Glutamatergic neuron (in vitro differentiated cells): ENCODE measurements at regions not wholly inside any gene's neighbourhood (a gene's known extent, or its start where the extent isn't known, plus 50 kb on each side); places are given as distances from the start of the nearest gene placed in this dataset.

ENCODE experiments used
- DNase-seq: peaks from one replicate; pipeline ENCODE4 v3.0.0; 2022
- H3K27ac Mint-ChIP-seq: one replicate; pipeline ENCODE4 v1.8.0; 2020; ENCODE audit warnings: mild to moderate bottlenecking, mixed read lengths, inconsistent platforms; ENCODE audit not compliant: unreplicated experiment
- H3K27me3 Mint-ChIP-seq: one replicate; pipeline ENCODE4 v1.8.0; 2020; ENCODE audit warnings: mild to moderate bottlenecking, moderate library complexity, mixed read lengths, inconsistent platforms; ENCODE audit not compliant: unreplicated experiment
- H3K36me3 Mint-ChIP-seq: one replicate; pipeline ENCODE4 v1.8.0; 2020; ENCODE audit warnings: mild to moderate bottlenecking, mixed read lengths, inconsistent platforms; ENCODE audit not compliant: unreplicated experiment
- H3K4me1 Mint-ChIP-seq: one replicate; pipeline ENCODE4 v1.8.0; 2020; ENCODE audit warnings: mild to moderate bottlenecking, low read depth, mixed read lengths, inconsistent platforms; ENCODE audit not compliant: unreplicated experiment
- H3K4me3 Mint-ChIP-seq: one replicate; pipeline ENCODE4 v1.8.0; 2020; ENCODE audit warnings: mild to moderate bottlenecking, mixed read lengths, inconsistent platforms; ENCODE audit not compliant: unreplicated experiment
- H3K9me3 Mint-ChIP-seq: one replicate; pipeline ENCODE4 v1.8.0; 2020; ENCODE audit warnings: mild to moderate bottlenecking, moderate library complexity, mixed read lengths, inconsistent platforms; ENCODE audit not compliant: unreplicated experiment
- TF ChIP-seq, protein P1 (sequence below): fragments of 200-600 bp; sonication (generic); IDR thresholded peaks from one replicate; pipeline ENCODE4 v1.5.0; 2021; ENCODE audit not compliant: partially characterized antibody, unreplicated experiment

DNA sequence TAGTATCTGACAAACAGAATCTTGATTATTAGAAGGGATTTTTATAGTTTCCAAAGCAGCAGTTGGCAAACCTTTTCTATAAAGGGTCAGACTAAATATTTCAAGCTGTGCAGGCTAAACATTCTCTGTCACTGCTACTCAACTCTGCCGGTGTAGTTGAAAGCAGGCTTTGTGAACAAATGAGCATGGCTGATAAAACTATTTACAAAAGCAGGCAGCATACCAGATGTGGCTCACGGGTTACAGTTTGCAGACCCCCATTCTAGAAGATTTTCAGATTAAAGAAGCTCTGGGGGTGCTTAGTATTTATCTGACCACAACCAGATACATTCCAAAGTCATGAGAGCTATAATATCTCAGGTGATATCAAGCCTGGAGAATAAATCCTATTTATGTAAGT, 1017.5 kb downstream of the SORCS1 start:
- no peaks in the 10 kb centered on the region for H3K36me3 Mint-ChIP-seq
- no peaks in the 10 kb centered on the region for H3K4me1 Mint-ChIP-seq
- peaks cover 2% of the 10 kb centered on the region for H3K27me3 Mint-ChIP-seq
- H3K4me3 Mint-ChIP-seq = no peak overlapping the region
- TF ChIP-seq, protein P1, sequence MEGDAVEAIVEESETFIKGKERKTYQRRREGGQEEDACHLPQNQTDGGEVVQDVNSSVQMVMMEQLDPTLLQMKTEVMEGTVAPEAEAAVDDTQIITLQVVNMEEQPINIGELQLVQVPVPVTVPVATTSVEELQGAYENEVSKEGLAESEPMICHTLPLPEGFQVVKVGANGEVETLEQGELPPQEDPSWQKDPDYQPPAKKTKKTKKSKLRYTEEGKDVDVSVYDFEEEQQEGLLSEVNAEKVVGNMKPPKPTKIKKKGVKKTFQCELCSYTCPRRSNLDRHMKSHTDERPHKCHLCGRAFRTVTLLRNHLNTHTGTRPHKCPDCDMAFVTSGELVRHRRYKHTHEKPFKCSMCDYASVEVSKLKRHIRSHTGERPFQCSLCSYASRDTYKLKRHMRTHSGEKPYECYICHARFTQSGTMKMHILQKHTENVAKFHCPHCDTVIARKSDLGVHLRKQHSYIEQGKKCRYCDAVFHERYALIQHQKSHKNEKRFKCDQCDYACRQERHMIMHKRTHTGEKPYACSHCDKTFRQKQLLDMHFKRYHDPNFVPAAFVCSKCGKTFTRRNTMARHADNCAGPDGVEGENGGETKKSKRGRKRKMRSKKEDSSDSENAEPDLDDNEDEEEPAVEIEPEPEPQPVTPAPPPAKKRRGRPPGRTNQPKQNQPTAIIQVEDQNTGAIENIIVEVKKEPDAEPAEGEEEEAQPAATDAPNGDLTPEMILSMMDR = no peak
- no peaks in the 10 kb centered on the region for H3K9me3 Mint-ChIP-seq
- H3K27ac Mint-ChIP-seq = no peak overlapping the region
- no peak for DNase-seq

DNA sequence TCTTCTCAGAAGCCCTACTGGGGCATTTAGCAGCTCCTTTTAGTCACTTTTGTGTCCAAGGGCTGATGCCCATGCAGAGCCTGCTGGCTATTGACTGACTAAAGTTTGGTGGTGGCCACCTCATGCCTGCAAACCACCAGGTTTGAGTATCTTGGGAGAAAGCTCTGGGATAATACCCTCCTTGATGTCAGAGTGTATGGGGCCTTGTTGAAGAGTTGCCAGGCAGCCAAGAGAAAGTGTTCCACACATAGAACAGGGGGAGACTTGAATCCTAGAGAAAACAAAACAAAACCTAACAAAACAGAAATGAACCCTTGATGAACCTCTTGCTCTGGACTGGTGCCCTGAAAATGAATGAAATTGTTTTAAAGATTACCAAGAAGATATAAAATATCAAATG, 1024.6 kb downstream of the SORCS1 start:
- TF ChIP-seq, protein P1 = no peak
- no peak overlapping the region for H3K4me3 Mint-ChIP-seq
- peaks cover 1% of the 10 kb centered on the region for H3K4me1 Mint-ChIP-seq

DNA sequence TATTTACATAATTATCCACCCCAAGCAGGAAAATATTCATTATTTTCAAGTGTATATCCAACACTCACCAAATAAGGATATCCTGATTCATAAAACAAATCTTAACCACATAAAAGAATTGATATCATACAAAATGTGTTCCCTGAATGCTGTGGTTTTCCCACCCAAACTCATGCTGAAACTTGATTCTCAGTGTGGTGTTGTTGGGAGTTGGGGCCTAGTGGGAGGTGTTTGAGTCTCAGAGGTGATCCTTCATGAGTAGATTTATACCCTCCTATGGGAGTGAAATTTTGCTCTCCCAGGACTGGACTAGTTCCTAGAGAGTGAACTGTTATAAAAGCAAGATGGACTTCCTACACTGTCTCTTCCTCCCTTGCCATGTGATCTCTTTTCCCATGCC, 1028.3 kb downstream of the SORCS1 start:
- Mint-ChIP-seq H3K4me1 (peaks cover 1% of the 10 kb centered on the region), H3K9me3 (no peaks in the 10 kb centered on the region), H3K27me3 (no peaks in the 10 kb centered on the region), H3K27ac (no peak overlapping the region), H3K36me3 (no peaks in the 10 kb centered on the region), H3K4me3 (no peak overlapping the region)
- TF ChIP-seq, protein P1 = no peak
- no peak for DNase-seq

More for the DNA sequence above, 1024.6 kb downstream of the SORCS1 start:
- no peaks in the 10 kb centered on the region for H3K9me3 Mint-ChIP-seq
- no peak for DNase-seq
- H3K27me3 Mint-ChIP-seq = no peaks in the 10 kb centered on the region
- no peak overlapping the region for H3K27ac Mint-ChIP-seq
- no peaks in the 10 kb centered on the region for H3K36me3 Mint-ChIP-seq

DNA sequence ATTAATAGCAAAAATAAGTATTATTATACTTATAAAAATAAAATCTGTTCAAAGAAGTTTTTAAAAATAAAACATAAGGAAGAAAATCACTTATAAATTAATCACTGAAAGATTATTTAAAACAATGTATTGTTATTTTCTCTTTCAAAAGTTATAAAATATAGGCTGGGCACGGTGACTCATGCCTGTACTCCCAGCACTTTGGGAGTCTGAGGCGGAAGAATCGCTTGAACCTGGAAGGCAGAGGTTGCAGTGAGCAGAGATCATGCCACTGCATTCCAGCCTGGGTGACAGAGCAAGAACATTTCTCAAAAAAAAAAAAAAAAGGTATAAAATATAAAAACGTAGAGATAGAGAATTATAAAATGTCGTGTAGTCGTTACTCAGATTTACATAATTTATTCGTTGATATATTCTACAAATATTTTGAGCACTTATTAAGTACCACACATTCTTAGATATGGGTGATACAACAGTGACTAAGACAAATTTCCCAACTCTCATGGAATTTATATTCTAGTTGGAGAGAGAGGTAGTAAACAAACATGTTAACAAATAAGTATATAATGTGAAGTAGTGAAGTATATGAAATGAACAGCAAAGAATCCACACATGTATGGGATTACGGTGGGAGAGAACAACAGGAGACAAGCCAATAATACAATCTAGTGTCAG, 1030.0 kb downstream of the SORCS1 start:
- H3K27me3 Mint-ChIP-seq = no peaks in the 10 kb centered on the region
- no peaks in the 10 kb centered on the region for H3K9me3 Mint-ChIP-seq
- DNase-seq = no peak
- H3K4me1 Mint-ChIP-seq = peaks cover 1% of the 10 kb centered on the region
- H3K36me3 Mint-ChIP-seq = no peaks in the 10 kb centered on the region
- no peak overlapping the region for H3K27ac Mint-ChIP-seq
- H3K4me3 Mint-ChIP-seq = no peak overlapping the region
- TF ChIP-seq, protein P1 = no peak

DNA sequence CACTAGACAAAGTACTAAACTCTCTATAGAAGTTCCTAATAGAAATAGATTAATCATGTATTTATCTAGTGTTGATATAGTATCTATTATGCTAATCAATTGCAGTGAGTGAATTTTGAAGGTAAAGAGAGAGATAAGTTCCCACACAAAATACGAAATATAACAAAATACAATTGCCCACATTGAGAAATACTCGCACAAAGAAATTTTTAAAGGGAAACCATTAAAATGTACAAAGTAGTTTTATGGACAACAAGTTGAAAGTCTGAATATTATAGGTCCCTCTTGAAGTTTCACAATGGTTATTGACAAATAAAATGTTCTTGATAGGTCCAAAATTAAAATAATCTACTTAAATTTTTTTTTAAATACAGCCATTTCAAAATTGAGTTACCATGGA, 1031.1 kb downstream of the SORCS1 start:
- TF ChIP-seq, protein P1 = no peak
- no peaks in the 10 kb centered on the region for H3K36me3 Mint-ChIP-seq
- no peak overlapping the region for H3K27ac Mint-ChIP-seq
- no peak overlapping the region for H3K4me3 Mint-ChIP-seq
- peaks cover 1% of the 10 kb centered on the region for H3K4me1 Mint-ChIP-seq
- DNase-seq = no peak
- no peaks in the 10 kb centered on the region for H3K27me3 Mint-ChIP-seq
- H3K9me3 Mint-ChIP-seq = no peaks in the 10 kb centered on the region
